ENCODE measurements at regions not wholly inside any gene's neighbourhood (a gene's known extent, or its start where the extent isn't known, plus 50 kb on each side); places are given as distances from the start of the nearest gene placed in this dataset.

DNA sequence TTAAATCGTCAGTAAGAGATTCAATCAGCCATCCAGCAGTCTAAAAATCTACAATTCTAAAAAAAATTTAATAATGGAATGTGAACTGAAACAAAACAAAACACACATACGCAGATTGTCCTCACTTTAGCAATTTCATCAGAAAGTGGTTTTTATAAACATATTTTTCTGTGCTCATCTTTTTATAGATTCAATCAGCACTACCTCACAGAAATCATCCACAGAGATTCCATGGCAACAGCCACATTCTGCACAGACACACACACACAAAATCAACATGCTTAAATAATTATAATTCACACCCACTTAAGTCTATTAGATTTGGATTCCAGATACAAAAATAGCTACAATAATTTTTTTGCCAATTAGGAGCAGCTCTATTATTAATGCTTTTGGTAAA, 149.0 kb upstream of the KCNIP4 start:
- DNase-seq: no peak

DNA sequence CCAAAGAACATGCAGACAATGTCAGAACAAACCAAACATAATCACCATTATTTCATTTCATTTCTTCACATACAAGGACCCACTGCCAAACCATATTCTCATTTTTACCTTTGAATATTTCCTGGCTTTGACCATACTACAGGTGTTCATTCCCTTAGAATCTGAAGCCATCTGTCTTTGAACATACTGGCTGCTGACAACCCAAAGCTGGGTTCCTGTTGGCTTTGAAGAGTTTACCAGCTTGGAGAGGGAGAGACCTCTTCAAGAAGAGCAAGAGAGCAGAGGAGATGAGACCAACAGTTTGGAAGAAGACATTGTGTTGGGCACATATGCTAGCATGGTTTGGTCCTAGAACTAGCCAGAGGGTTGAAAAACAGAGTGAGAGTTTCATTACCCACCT, 145.6 kb upstream of the KCNIP4 start:
- DNase-seq: no peak

DNA sequence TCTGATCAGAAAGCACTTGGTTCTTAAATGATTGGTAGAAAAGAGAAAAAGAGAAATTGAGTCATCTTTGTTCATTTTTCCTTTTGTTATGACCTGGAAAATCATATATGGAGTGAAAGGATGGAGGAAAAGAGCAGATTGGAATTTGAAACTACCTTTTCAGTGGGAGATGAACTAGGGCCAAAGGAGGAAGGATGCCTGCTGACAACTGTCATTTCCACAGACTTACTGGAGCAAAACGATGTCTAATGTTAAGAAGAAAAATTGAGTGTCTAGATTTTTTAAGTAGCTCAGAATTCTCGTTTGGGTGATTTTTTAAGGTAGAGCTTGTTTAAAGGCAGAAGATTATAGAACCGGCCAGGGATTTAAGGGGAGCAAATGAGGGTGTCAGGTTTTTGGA, 144.6 kb upstream of the KCNIP4 start:
- no peak for DNase-seq

DNA sequence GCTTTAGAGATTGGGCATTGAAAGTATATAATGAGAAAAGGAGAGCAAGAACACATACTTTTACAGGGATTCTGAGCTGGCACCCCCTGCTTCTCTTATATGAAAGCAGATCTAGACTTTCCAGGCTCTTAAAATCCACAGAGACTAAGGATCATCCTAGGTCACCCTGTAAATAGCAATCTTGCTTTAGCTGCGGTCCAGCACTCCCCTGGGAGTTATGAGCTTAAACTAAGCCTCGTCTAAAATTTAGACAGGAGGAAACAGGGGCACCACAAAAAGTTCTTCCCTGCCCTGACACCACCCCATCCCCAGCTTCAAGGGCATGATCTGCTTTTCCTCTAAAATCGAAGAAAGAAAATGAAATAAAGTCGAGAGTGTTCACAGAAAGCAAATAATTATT, 143.3 kb upstream of the KCNIP4 start:
- no peak for DNase-seq

DNA sequence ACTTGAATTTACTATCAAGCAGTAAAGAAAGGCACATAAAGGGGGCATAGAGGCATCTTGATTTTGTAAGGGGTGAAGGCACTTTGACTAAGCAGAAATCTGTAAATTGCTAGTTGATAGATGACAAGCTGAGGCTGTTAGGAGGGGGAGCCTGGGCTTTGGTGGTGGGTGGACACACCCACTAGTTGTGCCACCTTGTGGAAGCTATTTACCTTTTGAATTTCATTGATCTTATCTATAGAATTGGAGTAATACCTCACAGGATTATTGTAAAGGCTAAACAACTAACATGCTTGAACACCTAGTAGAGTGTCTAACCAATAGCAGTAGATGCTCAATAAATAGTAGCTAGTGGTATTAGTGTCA, 142.8 kb upstream of the KCNIP4 start:
- no peak for DNase-seq

DNA sequence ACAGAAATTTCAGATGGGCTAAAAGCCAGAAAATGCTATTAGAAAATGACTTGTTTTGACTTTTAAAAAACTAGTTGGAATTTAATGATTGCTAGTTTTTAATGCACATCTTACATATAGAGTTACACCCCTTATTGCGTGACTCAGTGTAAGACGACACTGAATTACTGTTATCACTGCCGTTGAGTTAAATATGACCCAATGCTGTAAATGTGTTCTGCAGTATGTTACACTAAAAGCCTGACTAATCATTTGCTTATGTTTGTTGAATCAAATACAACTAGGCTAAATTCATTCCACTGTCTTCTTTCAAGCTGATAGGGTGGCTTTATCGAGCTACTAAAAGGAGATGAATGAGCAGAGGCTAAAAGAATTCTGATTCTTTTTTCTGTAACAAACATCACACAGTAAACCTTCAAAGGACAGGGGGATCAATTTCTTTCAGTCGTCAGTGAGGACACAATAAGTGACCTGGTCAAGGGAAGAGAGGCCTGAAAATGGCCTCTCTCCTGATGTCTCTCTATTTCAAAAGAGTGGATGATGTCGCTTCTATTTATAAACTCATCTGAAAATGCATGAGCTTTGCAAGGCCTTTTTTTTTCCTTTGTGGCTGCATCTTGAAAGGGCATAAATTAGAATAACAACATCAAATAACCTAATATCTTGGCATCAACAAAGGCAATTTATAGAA, 142.2 kb upstream of the KCNIP4 start:
- no peak for DNase-seq

DNA sequence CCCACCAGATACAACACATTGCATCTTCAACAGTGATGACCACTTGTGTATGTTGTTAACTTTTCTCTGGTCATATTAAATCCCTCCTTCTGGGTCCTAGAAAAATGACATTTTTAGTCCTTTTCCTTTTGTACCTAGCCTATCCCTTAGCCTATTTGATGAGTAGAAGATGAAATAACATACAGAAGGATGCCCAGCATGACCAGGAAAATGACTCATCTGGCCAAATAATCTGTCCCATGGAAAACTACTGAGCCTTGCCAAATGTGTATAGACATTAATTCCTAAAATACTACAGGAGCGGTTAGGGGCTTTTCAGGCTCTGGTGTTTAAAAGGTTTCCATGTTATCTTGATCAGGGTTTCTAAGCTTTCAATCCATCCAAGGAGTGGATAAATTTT, 129.0 kb upstream of the KCNIP4 start:
- no peak for DNase-seq

DNA sequence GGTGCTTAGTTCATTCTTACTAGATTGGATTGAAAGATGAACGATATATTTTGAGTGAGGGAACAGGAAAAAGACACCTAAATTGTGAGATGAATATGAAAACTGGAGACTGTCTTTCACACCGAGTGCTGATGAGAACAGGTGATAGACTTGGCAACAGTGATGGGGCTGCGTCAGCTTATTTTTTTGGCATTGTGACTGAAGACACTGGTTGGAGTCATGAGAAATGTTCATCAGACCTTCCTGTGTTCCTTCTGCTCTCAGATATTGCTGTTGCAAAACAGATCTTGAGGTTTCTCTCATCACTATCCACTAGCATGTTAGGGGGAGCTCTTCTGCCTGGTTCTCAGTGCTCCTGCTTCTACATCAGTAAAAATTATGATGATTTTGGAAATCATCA, 124.2 kb upstream of the KCNIP4 start:
- DNase-seq: peak; percentile 3

DNA sequence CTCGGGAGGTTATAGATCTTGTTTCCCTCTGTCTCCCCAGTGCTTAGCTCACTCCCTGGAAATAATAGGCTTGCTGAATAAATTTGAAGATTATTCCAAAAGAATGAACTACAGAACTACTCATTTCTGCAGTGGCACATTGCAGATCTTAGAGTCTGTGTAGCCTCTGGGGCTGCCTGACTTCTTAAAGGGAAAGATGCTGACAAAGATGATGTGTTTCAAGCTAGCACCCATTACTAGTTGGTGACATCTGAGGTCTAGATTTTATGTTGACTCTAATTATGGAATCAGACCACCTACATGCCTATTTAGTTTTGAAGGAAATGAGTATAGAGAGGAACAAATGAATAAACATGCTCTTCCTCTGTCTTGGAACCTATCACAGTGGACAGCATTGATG, 123.7 kb upstream of the KCNIP4 start:
- no peak for DNase-seq

DNA sequence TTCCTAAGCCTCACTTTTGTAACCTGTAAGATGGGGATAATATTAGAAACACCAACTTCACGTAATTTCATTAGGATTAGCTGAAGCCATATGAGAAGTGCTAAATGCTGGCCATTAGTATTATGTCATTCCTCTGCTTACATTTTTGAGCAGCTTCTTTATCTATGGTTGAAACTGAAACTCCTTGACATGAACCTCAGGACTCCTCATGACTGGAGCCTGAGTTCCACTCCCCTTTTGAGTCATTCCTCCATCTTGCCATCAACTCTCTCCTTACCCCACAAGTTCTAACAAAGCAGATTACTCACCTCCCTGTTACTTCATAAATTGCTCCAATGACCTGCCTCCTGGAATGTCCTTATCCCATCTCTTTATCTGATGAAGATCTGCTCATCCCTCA, 123.2 kb upstream of the KCNIP4 start:
- DNase-seq: no peak

DNA sequence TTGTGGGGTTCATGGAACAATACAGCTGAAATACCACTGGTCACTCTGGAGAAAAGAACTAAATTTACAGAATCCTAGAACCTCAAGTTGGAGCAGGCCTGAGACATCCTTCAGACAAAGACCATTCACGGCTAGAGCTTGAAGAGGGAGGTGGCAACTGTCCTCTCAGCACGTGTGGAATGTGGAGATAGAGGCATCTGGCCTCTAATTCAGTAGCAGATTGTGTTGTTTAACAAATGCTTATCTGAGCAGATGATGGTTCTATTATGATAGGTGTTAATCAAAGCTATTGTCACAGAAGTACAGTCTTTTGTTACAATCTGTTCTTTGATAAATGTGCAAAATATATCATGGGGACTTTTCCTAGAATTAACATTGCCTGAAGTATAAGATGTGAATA, 121.7 kb upstream of the KCNIP4 start:
- DNase-seq: no peak

DNA sequence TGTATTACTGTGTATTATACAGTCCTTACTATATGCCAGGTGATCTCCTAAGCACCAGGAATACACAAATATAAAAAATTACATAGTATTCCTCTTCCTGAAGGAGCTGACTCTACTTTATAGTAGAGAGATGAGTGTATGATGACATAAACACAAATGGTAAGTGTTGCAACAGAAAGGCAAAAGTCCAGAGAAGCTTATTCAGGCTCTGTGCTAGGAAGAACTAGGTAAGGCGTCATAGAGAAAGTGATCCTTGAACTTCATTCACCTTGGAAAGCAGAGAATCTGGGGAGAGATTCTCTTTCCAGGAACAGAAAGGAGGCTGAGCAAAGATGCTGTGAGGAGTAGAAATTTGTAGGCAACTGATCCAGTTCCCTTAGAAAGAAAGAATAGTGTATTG, 115.0 kb upstream of the KCNIP4 start:
- no peak for DNase-seq

DNA sequence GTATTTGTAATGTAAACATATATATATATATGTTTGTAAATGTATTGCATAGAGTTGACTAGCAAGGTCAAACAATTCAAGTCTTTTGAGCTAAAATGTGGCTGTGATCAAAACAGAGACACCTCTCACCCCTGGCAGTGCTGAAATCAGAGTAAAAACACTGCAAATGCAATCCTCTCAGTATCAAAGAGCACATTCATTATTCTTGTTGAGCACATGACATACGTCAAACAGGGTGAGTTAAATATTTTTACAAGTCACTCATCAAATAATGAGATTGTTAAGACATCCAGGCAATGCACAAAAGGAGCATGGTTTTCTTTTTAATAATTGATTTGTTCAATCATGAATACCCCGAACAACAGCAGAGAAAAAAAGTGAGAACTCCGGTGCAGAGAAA, 114.1 kb upstream of the KCNIP4 start:
- DNase-seq: no peak

DNA sequence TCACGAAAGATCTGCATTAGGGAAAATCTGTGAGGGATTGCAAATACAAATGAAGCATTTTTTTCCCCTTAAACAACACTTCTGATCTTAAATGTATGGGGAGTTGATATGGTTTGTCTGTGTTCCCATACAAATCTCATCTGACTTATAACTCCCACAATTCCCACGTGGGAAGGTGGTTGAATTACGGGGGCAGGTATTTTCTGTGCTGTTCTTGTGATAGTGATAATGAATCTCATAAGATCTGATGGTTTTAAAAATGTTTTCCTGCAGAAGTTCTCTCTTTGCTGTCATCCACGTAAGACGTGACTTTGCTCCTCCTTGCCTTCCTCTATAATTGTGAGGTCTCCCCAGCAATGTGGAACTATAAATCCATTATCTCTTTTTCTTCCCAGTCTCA, 107.4 kb upstream of the KCNIP4 start:
- no peak for DNase-seq

DNA sequence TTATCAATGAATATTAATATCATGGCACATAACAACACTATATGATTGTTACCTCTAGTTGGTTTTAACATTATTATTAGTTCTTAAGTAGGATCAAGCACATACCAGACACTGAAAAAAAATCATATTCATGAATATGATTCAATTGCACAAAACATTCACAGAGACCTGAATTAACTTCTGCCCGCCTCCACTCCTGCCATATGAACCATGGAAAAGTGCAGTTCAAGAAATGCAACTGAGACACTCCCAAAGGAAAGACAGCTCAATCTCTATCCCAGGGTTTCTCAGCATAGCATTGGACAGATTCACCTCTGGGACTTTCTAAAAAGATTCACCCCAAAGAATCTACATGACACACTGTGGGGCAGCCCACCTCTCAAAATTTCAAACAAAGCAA, 103.5 kb upstream of the KCNIP4 start:
- DNase-seq: no peak

DNA sequence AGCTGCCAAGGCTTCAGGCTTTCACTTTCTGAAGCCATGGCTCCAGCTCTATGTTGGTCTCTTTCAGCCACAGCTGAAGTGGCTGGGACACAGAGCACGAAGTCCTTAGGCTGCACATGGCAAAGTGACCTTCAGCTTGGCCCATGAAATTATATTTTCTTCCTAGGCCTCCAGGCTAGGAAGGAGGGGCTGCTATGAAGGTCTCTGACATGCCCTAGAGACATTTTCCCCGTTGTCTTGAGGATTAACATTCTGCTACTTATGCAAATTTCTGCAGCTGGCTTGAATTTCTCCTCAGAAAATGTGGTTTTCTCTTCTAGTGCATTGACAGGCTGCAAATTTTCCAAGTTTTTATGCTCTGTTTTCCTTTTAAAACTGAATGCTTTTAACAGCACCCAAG, 99.8 kb upstream of the KCNIP4 start:
- no peak for DNase-seq

DNA sequence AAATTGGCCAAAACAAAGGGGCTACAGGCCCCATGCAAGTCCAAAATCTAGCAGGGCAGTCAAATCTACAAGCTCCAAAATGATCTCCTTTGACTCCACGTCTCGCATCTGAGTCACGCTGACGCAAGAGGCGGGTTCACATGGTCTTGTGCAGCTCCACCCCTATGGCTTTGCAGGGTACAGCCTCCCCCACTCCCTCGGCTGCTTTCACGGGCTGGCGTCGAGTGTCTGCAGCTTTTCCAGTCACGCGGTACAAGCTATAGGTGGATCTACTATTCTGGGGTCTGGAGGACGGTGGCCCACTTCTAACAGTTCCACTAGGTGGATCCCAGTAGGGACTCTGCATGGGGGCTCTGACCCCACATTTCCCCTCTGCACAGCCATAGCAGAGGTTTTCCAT, 99.2 kb upstream of the KCNIP4 start:
- DNase-seq: no peak

DNA sequence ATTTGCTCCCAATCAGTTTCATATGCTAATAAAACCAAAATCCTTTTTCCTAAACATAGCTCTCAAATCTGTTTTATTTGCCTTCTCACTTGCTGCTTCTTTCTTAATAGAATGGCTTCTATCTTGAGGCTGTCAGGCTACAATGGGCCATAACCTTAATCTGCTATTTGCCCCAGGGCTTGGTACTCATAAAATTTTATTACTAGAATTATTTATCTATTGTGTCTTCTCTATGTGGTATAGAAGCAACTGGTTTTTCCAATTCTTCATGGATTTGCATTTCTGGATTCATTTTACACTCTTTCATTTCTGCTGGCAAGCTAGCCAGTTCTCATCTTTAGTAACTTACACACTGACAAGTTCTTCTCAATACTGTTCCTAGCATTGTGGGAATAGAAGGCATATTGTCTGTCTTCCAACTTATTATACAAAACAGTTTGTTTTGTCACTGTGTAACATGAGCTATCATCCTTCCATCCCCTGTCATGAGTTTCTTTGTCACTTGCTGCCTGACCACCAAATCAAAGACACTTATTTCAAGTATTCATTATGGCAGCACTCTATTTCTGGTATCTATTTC, 96.6 kb upstream of the KCNIP4 start:
- no peak for DNase-seq

DNA sequence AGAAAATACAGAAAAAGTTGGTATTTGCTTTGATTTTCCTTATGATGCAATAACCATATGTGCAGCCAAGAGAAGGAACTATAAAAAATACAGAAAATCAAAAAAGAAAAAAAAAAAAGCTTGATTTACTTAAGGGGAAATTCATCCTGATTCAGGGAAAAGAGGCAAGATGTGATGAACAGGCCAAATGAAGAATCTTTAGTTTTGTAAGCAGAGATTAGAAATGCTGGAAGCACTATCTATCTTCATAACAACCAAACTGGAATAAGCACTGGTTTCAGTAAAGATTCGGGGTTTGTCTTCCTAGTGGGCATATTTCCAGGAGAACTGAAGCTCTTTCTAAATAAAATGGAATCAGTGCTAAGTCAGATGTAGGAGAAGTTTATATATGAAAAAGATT, 82.9 kb upstream of the KCNIP4 start:
- DNase-seq: no peak

DNA sequence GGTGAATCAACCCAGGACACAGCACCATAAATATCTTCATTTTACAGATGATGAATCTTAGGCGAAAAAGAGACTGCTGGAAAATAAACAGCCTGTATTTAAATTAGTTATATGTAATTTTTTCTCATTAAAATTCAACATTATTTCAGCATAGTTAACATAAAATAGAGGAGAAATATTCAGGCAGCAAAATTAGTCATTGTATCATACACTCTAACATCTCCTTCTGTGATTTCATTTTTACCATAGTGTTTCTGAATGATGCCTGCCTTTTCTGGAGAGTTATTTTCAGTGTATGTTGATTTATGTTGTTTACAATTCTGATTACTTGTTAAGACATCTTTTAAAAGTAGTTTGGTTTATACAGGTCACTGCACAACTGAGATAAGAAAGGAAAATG, 82.3 kb upstream of the KCNIP4 start:
- no peak for DNase-seq

DNA sequence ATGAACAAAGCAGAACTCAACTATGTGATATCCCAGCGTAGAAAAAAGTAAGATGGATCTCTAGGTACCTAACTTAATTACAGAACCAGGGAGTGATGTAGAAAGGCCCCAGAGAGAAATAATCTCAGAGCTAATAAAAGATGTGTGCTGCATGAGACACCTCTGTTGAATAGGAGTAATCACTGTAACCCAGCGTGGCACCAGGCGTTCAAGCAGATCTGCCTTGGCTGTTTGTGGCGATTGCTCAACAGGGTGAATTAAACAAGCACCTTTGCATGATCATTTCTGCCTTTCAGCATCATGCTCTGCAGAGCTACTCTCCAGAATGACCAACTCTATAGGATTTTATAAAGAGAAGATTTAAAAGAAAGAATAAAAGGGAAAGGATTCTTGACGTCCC, 81.7 kb upstream of the KCNIP4 start:
- no peak for DNase-seq

DNA sequence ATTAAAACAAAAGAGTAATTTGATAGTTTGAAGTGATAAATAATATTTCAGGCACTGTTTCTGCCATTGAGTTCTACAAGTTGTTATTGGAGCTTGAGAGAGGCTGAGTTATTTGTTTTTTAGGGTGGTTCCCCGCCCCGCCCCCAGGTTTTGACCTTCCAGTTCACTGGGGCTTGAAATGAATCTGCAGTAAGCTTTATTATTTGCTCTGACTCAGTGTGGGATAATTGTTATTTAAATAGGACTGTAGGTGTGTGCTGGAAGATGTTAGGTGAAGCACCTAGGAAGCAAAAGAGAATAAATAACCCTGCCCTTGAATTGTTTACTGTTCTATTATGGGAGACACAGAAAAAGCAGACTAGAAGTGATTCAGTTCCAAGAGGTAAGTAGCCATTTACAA, 81.2 kb upstream of the KCNIP4 start:
- no peak for DNase-seq

DNA sequence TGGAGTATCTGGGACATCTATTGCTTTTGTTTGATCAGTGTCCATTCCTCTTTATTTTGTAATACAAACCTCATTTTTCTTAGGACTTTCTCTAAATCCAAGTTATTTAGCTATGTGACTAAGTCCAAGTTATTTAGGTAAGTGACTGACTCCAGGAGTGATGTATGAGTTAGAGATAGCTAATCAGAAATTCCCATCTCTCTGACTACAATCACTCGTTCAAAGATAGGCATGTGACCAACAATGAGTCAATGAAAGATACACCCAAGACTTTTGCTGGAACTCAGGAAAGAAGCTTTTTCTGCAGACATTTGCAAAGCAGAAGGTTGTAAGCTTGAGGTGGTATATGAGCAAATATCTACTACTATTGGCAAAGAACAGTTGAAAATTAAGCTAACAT, 72.5 kb upstream of the KCNIP4 start:
- no peak for DNase-seq

DNA sequence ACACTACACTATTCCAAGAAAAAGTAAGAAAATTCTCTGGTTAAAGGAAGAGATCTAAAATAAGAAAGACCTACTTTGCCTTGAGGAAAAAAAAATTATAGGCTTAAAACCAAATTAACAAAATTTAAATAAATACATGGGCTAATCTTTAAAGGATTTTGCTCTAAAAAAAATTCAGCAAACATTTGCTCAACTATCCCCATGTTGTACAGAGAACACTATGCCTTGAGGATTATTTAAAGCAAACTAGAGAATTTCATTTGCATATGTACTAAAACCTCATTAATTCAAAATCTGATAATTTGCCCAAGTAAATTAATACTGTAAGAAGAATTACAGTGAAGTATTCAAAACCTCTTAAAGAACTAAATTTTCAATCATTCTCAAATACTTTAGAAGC, 71.6 kb upstream of the KCNIP4 start:
- DNase-seq: no peak

DNA sequence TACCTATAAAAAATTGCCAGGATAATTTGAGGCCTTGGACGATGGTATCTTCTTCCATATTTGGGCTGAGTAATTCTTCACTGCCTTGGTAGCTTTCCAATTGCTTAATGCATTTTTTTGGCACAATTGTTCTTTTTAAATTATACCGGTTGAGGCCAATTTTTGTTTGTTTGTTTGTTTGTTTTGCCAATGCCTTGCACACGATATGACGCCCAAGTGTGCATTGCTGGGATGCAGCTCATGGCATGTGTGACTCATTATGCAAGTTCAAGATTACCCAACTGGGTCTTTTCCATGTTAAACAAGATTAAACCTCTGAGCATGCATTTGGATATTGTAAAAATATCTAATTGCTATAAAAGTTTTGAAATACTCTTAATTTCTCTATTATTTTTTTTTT, 71.1 kb upstream of the KCNIP4 start:
- no peak for DNase-seq

Data from RPMI8226 (cell line).